NB4 (cell line): ENCODE measurements at regions not wholly inside any gene's neighbourhood (a gene's known extent, or its start where the extent isn't known, plus 50 kb on each side); places are given as distances from the start of the nearest gene placed in this dataset.
A peak's percentile ranks its signal among the peaks of the same experiment; 100 is the strongest.

ENCODE experiments used
- DNase-seq: peaks from one replicate; pipeline ENCODE4 v3.0.0; 2010; ENCODE audit warnings: low read depth
- H3K4me3 ChIP-seq: one replicate; pipeline ENCODE4 v1.5.1; 2011; ENCODE audit warnings: mild to moderate bottlenecking, low read depth, low read length, moderate library complexity
- MYC ChIP-seq: IDR thresholded peaks from 2 replicates; pipeline ENCODE4 v1.6.1; 2011; ENCODE audit warnings: low read depth, low read length
- POLR2A ChIP-seq: IDR thresholded peaks from 2 replicates; pipeline ENCODE4 v1.6.1; 2011; ENCODE audit warnings: mild to moderate bottlenecking; ENCODE audit not compliant: insufficient read length; ENCODE audit errors: extremely low read depth
- TF ChIP-seq, protein P1 (sequence below): IDR thresholded peaks from one replicate; pipeline ENCODE4 v1.5.1; 2012; ENCODE audit warnings: low read depth, low read length
- TF ChIP-seq, protein P2 (sequence below): IDR thresholded peaks from 2 replicates; pipeline ENCODE4 v1.6.1; 2011; ENCODE audit warnings: low read depth, low read length

DNA sequence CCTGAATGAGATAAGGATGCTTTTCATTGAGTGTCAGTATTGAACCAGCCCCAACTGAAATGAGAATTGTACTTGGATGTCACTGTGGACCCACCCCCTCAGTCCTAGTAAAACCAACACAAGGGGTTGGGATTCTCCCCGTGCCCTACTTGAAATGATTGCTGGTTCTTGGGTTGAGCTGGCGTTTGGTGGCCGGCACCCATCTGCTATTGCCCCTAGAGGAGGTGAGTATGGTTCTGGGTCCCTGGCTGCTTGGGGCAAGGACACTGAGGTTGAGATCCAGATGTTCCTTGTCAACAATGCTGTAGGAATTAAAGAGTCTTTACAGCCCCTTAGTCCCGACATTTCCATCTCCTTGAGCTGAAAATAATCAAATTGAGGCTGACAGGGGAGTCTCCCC lies 170.0 kb upstream of the ZNF32 start:
- TF ChIP-seq MYC (no peak), POLR2A (no peak)
- TF ChIP-seq, protein P1, sequence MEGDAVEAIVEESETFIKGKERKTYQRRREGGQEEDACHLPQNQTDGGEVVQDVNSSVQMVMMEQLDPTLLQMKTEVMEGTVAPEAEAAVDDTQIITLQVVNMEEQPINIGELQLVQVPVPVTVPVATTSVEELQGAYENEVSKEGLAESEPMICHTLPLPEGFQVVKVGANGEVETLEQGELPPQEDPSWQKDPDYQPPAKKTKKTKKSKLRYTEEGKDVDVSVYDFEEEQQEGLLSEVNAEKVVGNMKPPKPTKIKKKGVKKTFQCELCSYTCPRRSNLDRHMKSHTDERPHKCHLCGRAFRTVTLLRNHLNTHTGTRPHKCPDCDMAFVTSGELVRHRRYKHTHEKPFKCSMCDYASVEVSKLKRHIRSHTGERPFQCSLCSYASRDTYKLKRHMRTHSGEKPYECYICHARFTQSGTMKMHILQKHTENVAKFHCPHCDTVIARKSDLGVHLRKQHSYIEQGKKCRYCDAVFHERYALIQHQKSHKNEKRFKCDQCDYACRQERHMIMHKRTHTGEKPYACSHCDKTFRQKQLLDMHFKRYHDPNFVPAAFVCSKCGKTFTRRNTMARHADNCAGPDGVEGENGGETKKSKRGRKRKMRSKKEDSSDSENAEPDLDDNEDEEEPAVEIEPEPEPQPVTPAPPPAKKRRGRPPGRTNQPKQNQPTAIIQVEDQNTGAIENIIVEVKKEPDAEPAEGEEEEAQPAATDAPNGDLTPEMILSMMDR: no peak
- TF ChIP-seq, protein P2, sequence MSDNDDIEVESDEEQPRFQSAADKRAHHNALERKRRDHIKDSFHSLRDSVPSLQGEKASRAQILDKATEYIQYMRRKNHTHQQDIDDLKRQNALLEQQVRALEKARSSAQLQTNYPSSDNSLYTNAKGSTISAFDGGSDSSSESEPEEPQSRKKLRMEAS: no peak
- H3K4me3 ChIP-seq: no peak overlapping the region
- DNase-seq: no peak

DNA sequence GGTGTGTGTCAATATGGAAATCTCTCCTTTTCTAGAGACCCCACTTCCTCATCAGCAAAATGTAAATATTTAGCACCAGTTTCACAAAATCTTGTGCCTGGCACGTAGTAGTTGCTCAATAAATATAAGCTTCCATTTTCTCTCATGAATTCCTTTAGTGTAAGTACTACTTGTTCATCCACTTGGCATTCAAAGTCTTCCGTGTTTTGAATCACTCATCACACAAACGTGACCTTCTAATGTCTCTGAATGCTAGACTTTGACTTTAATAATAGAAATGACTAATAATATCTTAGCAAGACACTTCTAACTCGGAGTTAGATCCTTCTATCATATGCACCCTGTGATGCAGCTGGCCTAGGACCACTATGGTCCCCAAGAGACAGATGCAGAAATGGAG lies 168.7 kb upstream of the ZNF32 start:
- TF ChIP-seq, protein P2: no peak
- TF ChIP-seq POLR2A (no peak), MYC (no peak)
- TF ChIP-seq, protein P1: no peak
- no peak overlapping the region for H3K4me3 ChIP-seq
- no peak for DNase-seq

DNA sequence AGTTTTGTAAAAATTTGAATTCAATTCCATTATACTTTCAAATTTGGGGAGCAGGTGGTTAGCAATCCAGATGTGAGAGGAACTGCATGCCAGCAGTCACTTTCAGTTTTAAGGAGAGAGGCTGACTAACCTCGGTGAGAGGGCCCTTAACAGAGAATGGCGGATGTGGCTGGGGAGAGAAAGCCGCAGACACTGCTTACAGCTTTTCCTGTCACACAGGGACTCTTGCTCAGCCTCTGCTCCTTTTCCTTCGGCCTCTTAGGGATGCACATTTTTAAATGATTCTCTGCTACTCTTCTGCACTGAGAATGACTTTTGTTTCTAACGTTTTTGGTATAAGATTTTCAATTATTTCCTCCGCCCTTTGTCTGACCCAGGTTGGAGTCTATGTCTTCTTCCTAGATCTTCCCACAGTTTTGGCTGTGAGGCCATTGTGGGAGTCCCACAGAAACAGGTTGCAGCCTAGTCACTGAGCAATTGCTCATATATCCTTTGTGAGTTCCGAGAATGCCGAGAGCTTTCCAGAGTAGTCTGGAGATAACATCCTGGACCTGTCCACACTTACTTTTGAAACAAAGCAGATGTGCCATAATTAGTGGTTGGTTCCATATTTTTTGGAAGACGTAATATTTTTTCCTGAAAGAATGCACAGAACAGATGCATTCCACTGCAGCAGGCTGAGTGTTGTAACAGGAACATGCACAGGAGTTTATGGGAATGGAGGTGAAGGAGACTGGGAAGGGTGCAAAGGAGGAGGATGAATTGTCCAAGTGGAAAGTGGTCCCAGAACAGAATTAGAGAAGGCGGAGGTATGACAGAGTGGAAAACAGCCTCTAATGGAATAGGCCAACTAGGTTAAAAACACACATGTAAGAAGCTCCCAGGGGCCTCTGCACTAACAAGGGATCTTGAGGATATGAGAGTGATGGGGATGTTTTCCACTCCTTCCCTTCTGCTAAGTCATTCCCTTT lies 168.0 kb upstream of the ZNF32 start:
- peak; percentile 88 for DNase-seq
- H3K4me3 ChIP-seq: peak overlapping the region; percentile 29
- TF ChIP-seq, protein P2: peak; percentile 22; the same call in 1 of the 2 replicates
- TF ChIP-seq MYC (no peak), POLR2A (no peak)

DNA sequence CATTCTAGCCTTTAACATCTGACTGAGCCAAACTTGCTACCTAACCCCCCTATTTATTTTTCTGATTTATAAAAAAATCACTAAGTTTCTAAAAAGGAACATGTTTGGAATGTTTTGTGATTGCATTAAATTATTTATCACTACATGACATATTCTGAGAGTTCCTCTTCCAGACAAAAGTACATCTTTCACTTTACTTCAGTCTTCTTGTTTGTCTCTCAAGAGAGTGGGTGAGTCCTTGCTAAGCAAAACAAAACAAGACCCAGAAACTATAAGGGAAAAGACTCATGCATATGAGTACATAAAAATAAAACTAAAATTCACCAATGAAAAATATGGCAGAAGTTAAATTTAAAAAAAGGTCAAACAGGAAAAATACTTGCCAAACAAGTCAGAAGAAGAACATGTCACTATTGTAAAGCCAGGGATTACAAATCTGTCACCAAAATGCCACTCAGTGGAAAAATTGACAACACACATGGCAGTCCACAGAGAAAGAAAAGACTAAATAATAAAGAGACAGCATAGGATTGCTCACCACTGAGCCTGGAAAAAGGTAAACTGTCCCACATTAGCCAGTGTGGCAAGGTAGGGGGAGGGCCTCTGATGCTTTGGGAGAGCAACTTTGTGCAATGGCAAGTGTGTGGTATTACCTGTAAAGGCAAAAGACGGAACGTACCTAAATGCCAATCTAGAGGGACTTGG lies 166.7 kb upstream of the ZNF32 start:
- H3K4me3 ChIP-seq: no peak overlapping the region
- DNase-seq: no peak
- TF ChIP-seq, protein P1: no peak
- TF ChIP-seq MYC (no peak), POLR2A (no peak)
- TF ChIP-seq, protein P2: no peak

DNA sequence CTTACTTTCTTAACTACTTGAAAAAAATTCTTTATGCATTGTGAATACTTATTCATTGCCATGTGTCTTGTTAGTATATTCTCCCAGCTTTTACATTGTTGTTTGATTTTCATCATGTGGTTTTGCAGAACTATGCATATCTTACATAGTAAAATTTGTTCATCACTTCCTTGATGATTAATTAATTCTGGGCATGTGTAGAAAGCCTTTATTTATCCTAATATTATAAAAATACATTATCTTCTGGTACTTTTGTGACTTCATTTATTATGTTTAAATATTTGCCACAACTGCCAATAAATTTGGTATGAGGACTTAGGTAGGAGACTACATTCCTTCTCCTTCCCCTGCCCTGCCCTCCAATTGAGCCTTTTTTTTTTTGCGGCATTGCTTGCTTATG lies 166.0 kb upstream of the ZNF32 start:
- TF ChIP-seq MYC: no peak
- no peak for DNase-seq
- no peak overlapping the region for H3K4me3 ChIP-seq

DNA sequence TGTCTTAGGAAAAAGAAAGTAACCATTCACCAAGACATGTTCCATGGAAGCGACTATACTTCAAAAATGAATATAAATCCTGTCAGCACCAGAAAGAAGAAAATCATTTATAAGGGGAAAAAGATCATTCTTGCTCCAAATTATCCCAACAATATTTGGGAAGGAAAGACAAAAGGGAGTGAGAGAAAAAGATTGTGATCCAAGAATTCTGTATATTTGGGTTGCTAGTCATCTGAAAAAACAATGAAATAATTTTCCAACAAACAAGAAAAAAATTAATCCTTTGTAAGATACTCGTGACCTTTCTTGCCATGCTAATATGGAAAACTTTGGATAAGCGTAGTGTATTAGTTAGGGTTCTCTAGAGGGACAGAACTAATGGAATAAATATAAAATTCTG lies 163.2 kb upstream of the ZNF32 start:
- H3K4me3 ChIP-seq: no peak overlapping the region
- no peak for DNase-seq
- TF ChIP-seq MYC: no peak
- TF ChIP-seq, protein P1: no peak
- TF ChIP-seq, protein P2: no peak
- TF ChIP-seq POLR2A: no peak
